Ectodermal cell (in vitro differentiated cells): ENCODE measurements at regions not wholly inside any gene's neighbourhood (a gene's known extent, or its start where the extent isn't known, plus 50 kb on each side); places are given as distances from the start of the nearest gene placed in this dataset.
"Not testable (repeated sequence)": the region's sequence is repeated elsewhere in the genome, so short reads cannot be mapped to it uniquely, and the experiment has no call there.

Source experiments
- H3K27ac ChIP-seq: 2 replicates; pipeline ENCODE4 v1.7.0; 2013; ENCODE audit warnings: mild to moderate bottlenecking, low read depth, low read length; ENCODE audit not compliant: insufficient read depth, poor library complexity, severe bottlenecking
- H3K27me3 ChIP-seq: 2 replicates; pipeline ENCODE4 v1.7.0; 2013; ENCODE audit warnings: mild to moderate bottlenecking, low read length; ENCODE audit not compliant: insufficient read depth, control insufficient read depth, poor library complexity, severe bottlenecking
- H3K36me3 ChIP-seq: one replicate; pipeline ENCODE4 v1.7.0; 2013; ENCODE audit warnings: low read length; ENCODE audit not compliant: control insufficient read depth, insufficient read depth
- H3K4me1 ChIP-seq: one replicate; pipeline ENCODE4 v1.7.0; 2013; ENCODE audit warnings: low read length; ENCODE audit not compliant: control insufficient read depth, insufficient read depth
- H3K4me3 ChIP-seq: 2 replicates; pipeline ENCODE4 v1.7.0; 2013; ENCODE audit warnings: low read depth, low read length, control low read depth; ENCODE audit not compliant: insufficient read depth
- H3K9me3 ChIP-seq: 2 replicates; pipeline ENCODE4 v1.7.0; 2013; ENCODE audit warnings: mild to moderate bottlenecking, low read length, moderate library complexity; ENCODE audit not compliant: control insufficient read depth
- WGBS, 2 experiments: methylation state at CpG; one replicate each; pipeline ENCODE4 v1.1.7; 2013; ENCODE audit warnings: missing lambda C conversion rate in 2 of 2; 5-methylcytosine and 5-hydroxymethylcytosine counted together

- no peak overlapping the region for H3K27ac ChIP-seq
- 88 to 89% methylated on average over 8 of the region's 8 CpGs for WGBS, 2 experiments
- no peak overlapping the region for H3K4me3 ChIP-seq
- H3K27me3 ChIP-seq = no peaks in the 10 kb centered on the region
- no peaks in the 10 kb centered on the region for H3K9me3 ChIP-seq
- no peaks in the 10 kb centered on the region for H3K4me1 ChIP-seq
- H3K36me3 ChIP-seq = no peaks in the 10 kb centered on the region
These were observed 281.7 kb downstream of the NXPE2 start for GRCh38 chr11:114959953-114960505.

- H3K27me3 ChIP-seq, H3K4me1 ChIP-seq, H3K36me3 ChIP-seq, H3K9me3 ChIP-seq, H3K27ac ChIP-seq, H3K4me3 ChIP-seq: not testable (repeated sequence)
- 95% methylated on average over 15 to 16 of the region's 21 CpGs for WGBS, 2 experiments
These were observed 282.5 kb downstream of the NXPE2 start for GRCh38 chr11:114960819-114961218.

- H3K9me3 ChIP-seq = no peaks in the 10 kb centered on the region
- H3K4me1 ChIP-seq = no peaks in the 10 kb centered on the region
- no peaks in the 10 kb centered on the region for H3K36me3 ChIP-seq
- H3K27me3 ChIP-seq = no peaks in the 10 kb centered on the region
- no peak overlapping the region for H3K27ac ChIP-seq
- H3K4me3 ChIP-seq = no peak overlapping the region
- 87 to 93% methylated on average over 4 of the region's 4 CpGs for WGBS, 2 experiments
These were observed 286.4 kb downstream of the NXPE2 start for GRCh38 chr11:114964676-114965214.

GRCh38 chr11:114970927-114971645 is 292.8 kb downstream of the NXPE2 start:
- no peaks in the 10 kb centered on the region for H3K9me3 ChIP-seq
- no peak overlapping the region for H3K27ac ChIP-seq
- H3K4me3 ChIP-seq = no peak overlapping the region
- H3K36me3 ChIP-seq = no peaks in the 10 kb centered on the region
- no peaks in the 10 kb centered on the region for H3K27me3 ChIP-seq
- 84 to 88% methylated on average over 8 to 9 of the region's 9 CpGs for WGBS, 2 experiments
- peaks cover 3% of the 10 kb centered on the region for H3K4me1 ChIP-seq

GRCh38 chr11:114972105-114972504 is 293.8 kb downstream of the NXPE2 start:
- Histone ChIP-seq H3K4me3 (no peak overlapping the region), H3K27me3 (no peaks in the 10 kb centered on the region), H3K4me1 (peaks cover 3% of the 10 kb centered on the region), H3K36me3 (no peaks in the 10 kb centered on the region), H3K9me3 (no peaks in the 10 kb centered on the region), H3K27ac (no peak overlapping the region)
- WGBS, 2 experiments = 31 to 40% methylated on average over 2 of the region's 2 CpGs

GRCh38 chr11:114977651-114978050 is 299.3 kb downstream of the NXPE2 start:
- H3K36me3 ChIP-seq = no peaks in the 10 kb centered on the region
- H3K4me3 ChIP-seq = no peak overlapping the region
- no peaks in the 10 kb centered on the region for H3K27me3 ChIP-seq
- H3K27ac ChIP-seq = no peak overlapping the region
- 76 to 81% methylated on average over 4 of the region's 4 CpGs for WGBS, 2 experiments
- peaks cover 5% of the 10 kb centered on the region for H3K4me1 ChIP-seq
- H3K9me3 ChIP-seq = no peaks in the 10 kb centered on the region

- Histone ChIP-seq H3K27ac (no peak overlapping the region), H3K36me3 (no peaks in the 10 kb centered on the region), H3K4me1 (peaks cover 5% of the 10 kb centered on the region), H3K9me3 (no peaks in the 10 kb centered on the region), H3K4me3 (no peak overlapping the region), H3K27me3 (no peaks in the 10 kb centered on the region)
- WGBS, 2 experiments = 81 to 93% methylated on average over 1 of the region's 1 CpG
These were observed 303.8 kb downstream of the NXPE2 start for GRCh38 chr11:114982141-114982540.

GRCh38 chr11:114984611-114985163 is 306.4 kb downstream of the NXPE2 start:
- H3K36me3 ChIP-seq = no peaks in the 10 kb centered on the region
- H3K4me3 ChIP-seq = no peak overlapping the region
- H3K4me1 ChIP-seq = no peaks in the 10 kb centered on the region
- H3K9me3 ChIP-seq = no peaks in the 10 kb centered on the region
- WGBS, 2 experiments = 91 to 92% methylated on average over 9 of the region's 9 CpGs
- no peaks in the 10 kb centered on the region for H3K27me3 ChIP-seq
- no peak overlapping the region for H3K27ac ChIP-seq

- Histone ChIP-seq H3K4me1 (peaks cover 7% of the 10 kb centered on the region), H3K27ac (no peak overlapping the region), H3K4me3 (no peak overlapping the region), H3K27me3 (no peaks in the 10 kb centered on the region), H3K36me3 (no peaks in the 10 kb centered on the region), H3K9me3 (no peaks in the 10 kb centered on the region)
- WGBS, 2 experiments = 88 to 99% methylated on average over 6 of the region's 6 CpGs
These were observed 308.0 kb downstream of the NXPE2 start for GRCh38 chr11:114986365-114986764.

GRCh38 chr11:114987186-114987760 is 308.9 kb downstream of the NXPE2 start:
- 74 to 75% methylated on average over 10 of the region's 10 CpGs for WGBS, 2 experiments
- H3K36me3 ChIP-seq = no peaks in the 10 kb centered on the region
- H3K4me3 ChIP-seq = no peak overlapping the region
- H3K9me3 ChIP-seq = no peaks in the 10 kb centered on the region
- H3K27ac ChIP-seq = no peak overlapping the region
- no peaks in the 10 kb centered on the region for H3K27me3 ChIP-seq
- peaks cover 7% of the 10 kb centered on the region for H3K4me1 ChIP-seq
